Ishikawa (cell line): ENCODE measurements at regions not wholly inside any gene's neighbourhood (a gene's known extent, or its start where the extent isn't known, plus 50 kb on each side); places are given as distances from the start of the nearest gene placed in this dataset.

Experiments
- CEBPB ChIP-seq: IDR thresholded peaks from 2 replicates; pipeline ENCODE4 v1.6.1; 2012
- CREB1 ChIP-seq: IDR thresholded peaks from 2 replicates; pipeline ENCODE4 v1.6.1; 2012; ENCODE audit warnings: low read depth
- EGR1 ChIP-seq: IDR thresholded peaks from 2 replicates; pipeline ENCODE4 v1.6.1; 2012
- EP300 ChIP-seq: IDR thresholded peaks from 2 replicates; pipeline ENCODE4 v1.6.1; 2012; ENCODE audit warnings: borderline replicate concordance
- FOXM1 ChIP-seq: IDR thresholded peaks from 2 replicates; pipeline ENCODE4 v1.6.1; 2012; ENCODE audit warnings: low read depth, borderline replicate concordance
- NFIC ChIP-seq: IDR thresholded peaks from 2 replicates; pipeline ENCODE4 v1.6.1; 2012
- RAD21 ChIP-seq: IDR thresholded peaks from 2 replicates; pipeline ENCODE4 v1.6.1; 2012; ENCODE audit warnings: low read depth
- TAF1 ChIP-seq: IDR thresholded peaks from 2 replicates; pipeline ENCODE4 v1.6.1; 2012; ENCODE audit warnings: low read depth, mild to moderate bottlenecking
- TCF12 ChIP-seq: IDR thresholded peaks from 2 replicates; pipeline ENCODE4 v1.6.1; 2012; ENCODE audit warnings: low read depth
- TEAD4 ChIP-seq: IDR thresholded peaks from 2 replicates; pipeline ENCODE4 v1.6.1; 2012
- YY1 ChIP-seq: IDR thresholded peaks from 2 replicates; pipeline ENCODE4 v1.6.1; 2012; ENCODE audit warnings: low read depth
- ZBTB7A ChIP-seq: IDR thresholded peaks from 2 replicates; pipeline ENCODE4 v1.6.1; 2012; ENCODE audit warnings: low read depth
- TF ChIP-seq, protein P1 (sequence below): IDR thresholded peaks from 2 replicates; pipeline ENCODE4 v1.6.1; 2012
- TF ChIP-seq, protein P2 (sequence below): IDR thresholded peaks from 2 replicates; pipeline ENCODE4 v1.6.1; 2012
- TF ChIP-seq, protein P3 (sequence below): IDR thresholded peaks from 2 replicates; pipeline ENCODE4 v1.6.1; 2012; ENCODE audit warnings: low read depth, mild to moderate bottlenecking

DNA sequence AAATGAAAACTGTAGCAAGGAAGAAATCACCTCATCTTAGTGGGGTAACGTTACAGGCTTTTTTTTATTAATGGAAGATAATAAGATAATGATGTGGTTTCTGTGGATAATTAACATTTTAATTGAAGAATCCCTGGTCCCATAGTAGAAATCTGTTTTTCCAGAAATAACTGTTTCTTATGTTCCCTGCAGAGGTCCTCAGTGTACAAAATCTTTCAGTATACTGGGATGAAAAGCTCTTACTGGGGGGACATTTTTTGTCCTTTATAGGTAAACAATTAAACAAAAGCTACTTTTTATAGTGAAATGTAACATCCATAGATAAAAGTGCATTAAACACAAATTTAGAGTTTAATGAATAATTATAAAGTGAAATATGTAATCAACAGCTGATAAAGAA, 312.2 kb downstream of the ATXN7L3B start:
- TF ChIP-seq, protein P1, sequence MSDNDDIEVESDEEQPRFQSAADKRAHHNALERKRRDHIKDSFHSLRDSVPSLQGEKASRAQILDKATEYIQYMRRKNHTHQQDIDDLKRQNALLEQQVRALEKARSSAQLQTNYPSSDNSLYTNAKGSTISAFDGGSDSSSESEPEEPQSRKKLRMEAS: no peak
- TF ChIP-seq RAD21 (peak; percentile 44), EGR1 (no peak), TEAD4 (no peak)

DNA sequence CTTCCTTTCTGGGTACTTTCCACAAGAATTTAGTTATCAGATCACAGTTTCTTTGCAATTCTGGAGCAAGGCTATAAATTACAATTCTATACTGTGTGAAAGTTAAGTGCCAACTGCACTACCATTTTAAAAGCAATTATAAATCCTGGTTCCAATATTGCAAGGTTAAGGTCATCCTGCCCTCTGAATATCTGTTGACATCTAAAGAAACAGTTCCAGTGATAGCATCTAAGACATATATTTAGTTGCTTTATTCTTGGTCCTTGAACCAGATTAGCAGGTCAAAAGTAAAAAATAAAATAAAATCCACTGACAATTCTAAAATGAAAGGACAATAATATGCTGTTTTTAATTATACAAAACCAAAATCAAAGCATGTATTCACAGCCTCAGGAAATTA, 334.2 kb downstream of the ATXN7L3B start:
- no peak for TF ChIP-seq EP300
- TF ChIP-seq, protein P2, sequence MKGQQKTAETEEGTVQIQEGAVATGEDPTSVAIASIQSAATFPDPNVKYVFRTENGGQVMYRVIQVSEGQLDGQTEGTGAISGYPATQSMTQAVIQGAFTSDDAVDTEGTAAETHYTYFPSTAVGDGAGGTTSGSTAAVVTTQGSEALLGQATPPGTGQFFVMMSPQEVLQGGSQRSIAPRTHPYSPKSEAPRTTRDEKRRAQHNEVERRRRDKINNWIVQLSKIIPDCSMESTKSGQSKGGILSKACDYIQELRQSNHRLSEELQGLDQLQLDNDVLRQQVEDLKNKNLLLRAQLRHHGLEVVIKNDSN: no peak
- TF ChIP-seq, protein P1: no peak
- no peak for TF ChIP-seq CREB1
- TF ChIP-seq EGR1: no peak

DNA sequence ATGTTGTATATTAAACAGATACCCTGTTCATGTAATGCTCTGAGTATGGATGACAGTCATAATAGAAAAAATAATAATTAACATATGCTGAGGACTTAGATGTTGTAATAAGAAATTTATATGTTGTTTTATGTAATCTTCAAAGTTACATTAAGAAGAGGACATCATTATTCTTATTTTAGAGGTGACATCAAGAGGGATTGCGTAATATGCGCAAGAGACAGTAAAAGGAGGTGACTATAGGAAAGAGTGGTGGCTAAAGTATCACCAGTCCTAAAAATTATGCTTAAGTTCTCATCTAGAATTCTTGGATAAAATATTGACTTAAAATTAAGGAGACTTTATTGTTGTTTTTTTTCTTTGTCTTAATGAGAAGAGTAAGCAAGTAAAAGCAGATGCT, 323.9 kb downstream of the KCNC2 start:
- no peak for TF ChIP-seq YY1
- peak; percentile 71 for TF ChIP-seq CEBPB

DNA sequence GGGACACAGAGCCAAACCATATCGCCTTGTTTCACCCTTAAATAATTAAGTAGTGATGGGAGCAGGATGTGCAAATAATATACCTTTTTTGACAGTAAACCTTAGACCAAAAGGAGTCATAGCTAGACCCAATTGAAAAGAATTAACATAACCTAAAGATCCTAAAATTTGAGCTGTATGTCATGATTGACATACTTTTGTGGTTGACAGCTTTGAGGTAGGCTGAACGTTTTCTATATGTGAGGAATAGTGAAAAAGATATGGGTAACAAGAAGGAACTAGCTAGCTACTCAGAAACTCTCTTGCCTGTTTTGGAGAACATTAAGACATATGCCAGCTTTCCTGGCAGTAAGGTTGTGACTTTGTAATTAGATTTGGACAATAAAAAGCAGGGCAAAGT, 320.6 kb downstream of the KCNC2 start:
- TF ChIP-seq, protein P3, sequence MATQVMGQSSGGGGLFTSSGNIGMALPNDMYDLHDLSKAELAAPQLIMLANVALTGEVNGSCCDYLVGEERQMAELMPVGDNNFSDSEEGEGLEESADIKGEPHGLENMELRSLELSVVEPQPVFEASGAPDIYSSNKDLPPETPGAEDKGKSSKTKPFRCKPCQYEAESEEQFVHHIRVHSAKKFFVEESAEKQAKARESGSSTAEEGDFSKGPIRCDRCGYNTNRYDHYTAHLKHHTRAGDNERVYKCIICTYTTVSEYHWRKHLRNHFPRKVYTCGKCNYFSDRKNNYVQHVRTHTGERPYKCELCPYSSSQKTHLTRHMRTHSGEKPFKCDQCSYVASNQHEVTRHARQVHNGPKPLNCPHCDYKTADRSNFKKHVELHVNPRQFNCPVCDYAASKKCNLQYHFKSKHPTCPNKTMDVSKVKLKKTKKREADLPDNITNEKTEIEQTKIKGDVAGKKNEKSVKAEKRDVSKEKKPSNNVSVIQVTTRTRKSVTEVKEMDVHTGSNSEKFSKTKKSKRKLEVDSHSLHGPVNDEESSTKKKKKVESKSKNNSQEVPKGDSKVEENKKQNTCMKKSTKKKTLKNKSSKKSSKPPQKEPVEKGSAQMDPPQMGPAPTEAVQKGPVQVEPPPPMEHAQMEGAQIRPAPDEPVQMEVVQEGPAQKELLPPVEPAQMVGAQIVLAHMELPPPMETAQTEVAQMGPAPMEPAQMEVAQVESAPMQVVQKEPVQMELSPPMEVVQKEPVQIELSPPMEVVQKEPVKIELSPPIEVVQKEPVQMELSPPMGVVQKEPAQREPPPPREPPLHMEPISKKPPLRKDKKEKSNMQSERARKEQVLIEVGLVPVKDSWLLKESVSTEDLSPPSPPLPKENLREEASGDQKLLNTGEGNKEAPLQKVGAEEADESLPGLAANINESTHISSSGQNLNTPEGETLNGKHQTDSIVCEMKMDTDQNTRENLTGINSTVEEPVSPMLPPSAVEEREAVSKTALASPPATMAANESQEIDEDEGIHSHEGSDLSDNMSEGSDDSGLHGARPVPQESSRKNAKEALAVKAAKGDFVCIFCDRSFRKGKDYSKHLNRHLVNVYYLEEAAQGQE: no peak
- TF ChIP-seq YY1 (no peak), CEBPB (no peak), TAF1 (no peak), ZBTB7A (no peak), NFIC (no peak)

DNA sequence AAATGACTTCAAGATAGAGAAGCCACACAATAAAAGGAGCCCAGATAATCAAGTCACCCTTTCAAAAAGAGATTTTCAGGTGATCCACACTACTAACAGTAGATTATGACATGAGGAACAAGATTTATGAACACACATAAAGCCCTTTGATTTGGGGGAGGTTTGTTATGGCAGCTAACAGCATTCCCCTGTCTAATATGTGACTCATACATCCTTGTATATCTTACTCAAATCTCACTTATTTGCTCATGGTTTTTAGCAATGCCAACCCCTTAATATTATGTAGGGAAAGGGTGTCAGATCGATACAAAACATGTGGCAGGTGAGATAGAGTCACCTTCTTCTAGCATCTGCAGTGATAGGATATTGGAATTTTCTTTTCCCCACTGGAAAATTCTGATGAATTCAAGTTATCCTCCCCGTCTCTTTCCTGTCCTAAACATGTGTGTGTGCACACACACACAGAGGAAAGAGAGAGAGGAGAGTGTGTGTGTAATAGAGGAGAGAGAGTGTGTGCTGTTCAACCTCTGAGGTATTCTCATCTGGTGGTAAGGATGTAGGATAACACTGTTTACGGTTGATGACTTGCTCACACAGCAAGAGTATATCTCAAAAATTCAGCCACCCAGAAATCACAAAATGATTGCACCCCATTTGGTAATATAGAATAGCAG, 319.9 kb downstream of the KCNC2 start:
- TF ChIP-seq ZBTB7A: no peak
- TF ChIP-seq, protein P1: no peak
- TF ChIP-seq EP300: no peak
- TF ChIP-seq, protein P2: no peak
- no peak for TF ChIP-seq TAF1
- TF ChIP-seq RAD21: no peak
- TF ChIP-seq TEAD4: no peak
- no peak for TF ChIP-seq EGR1
- no peak for TF ChIP-seq TCF12
- TF ChIP-seq CREB1: no peak
- no peak for TF ChIP-seq NFIC

DNA sequence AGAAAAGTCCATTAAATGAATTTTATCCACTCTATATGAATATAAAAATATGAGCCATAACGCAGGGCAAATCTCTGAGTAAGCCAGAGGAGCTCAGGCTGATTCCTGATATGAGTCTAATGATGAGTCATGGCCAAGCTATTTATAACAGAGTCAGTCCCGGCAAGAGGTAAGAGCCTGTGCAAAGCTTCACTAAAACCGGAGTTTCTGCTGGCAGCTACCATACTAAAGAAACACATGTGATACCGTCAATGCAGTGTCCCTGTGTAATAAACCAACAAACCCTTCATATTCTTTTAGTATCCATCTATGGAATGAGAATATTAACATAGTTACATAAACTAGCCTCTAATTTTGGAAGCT, 319.4 kb downstream of the KCNC2 start:
- no peak for TF ChIP-seq FOXM1
- peak; percentile 2; the same call in 1 of the 2 replicates for TF ChIP-seq RAD21
- TF ChIP-seq TEAD4: peak; percentile 76

DNA sequence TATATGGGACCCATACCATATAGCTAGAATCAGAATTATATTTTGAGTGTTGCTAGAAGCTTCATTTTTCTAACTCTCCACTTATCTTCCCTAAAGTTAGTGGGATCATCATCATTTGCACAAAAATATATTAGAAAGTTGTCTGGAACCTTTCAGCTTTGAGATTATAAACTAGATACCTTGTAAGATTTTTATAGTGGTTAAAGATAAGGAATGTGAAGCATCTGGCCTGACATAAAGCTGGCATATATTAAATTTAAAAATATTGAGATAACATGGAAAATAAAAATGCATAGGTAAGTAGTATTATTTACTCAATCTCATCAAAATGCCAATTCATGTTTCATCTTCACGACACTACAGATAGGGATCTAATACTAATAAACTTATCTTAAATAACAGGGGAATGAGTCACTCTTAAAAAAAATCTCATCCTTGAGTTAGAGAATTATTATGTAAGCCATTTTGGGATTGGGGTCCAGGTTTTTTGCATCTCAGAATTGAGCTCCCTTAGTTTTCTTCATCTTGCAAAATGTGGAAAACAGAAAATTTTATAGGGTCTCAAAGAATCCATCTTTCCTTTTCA, 318.5 kb downstream of the KCNC2 start:
- TF ChIP-seq, protein P1: no peak
- no peak for TF ChIP-seq TEAD4
- TF ChIP-seq, protein P2: no peak
- no peak for TF ChIP-seq CEBPB
- no peak for TF ChIP-seq NFIC

DNA sequence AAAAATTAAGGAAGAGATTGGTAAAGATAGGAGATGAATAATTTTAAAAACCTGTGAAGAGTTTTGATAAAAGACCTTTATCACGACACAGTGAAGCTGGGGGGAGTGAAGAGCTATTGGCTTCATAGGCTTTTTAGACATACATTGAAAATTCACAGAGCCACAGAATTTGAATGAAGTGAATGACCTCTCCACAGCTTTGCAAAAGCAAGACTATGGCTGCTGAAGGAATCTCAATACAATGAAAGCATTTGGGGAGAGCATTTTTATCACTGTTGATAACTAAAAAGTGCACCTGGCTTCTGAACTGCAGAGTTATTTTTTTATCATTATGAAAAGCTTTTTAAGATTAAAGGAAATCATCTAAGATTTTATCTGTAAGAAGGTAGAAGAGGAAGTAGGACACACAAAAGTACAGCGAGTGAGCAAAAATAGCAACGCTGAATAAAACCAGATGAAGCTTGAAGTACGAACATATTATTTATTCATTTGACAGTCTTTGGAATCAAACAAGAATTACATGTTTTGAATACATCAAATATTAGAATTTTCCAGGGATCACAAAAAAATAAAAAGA, 317.5 kb downstream of the KCNC2 start:
- TF ChIP-seq CREB1 (no peak), TAF1 (no peak), EP300 (no peak), RAD21 (no peak), YY1 (no peak)
- TF ChIP-seq, protein P1: no peak
- TF ChIP-seq, protein P2: no peak
- TF ChIP-seq, protein P3: no peak
